OCI-LY7 (cell line): ENCODE measurements at regions not wholly inside any gene's neighbourhood (a gene's known extent, or its start where the extent isn't known, plus 50 kb on each side); places are given as distances from the start of the nearest gene placed in this dataset.
A peak's percentile ranks its signal among the peaks of the same experiment; 100 is the strongest.

Source experiments
- BruUV-seq: library from RNA; stranded (reverse); fragments of 400-500 nt; replicated peaks from 2 replicates; lab custom pipeline; 2021; lab: Mats Ljungman, UMichigan
- CTCF ChIA-PET: fragments of 300-600 bp; sonication (Branson Sonifier 250); formaldehyde crosslinking; loops from one replicate; lab custom pipeline; 2022; ENCODE audit warnings: antibody characterized with exemption; ENCODE audit not compliant: unreplicated experiment; lab: Charles Lee
- POLR2A ChIA-PET: fragments of 300-600 bp; sonication (Branson Sonifier 250); formaldehyde crosslinking; loops from one replicate; lab custom pipeline; 2022; ENCODE audit warnings: antibody characterized with exemption; lab: Charles Lee
- DNase-seq: peaks from one replicate; pipeline ENCODE4 v3.0.0-alpha.2; 2015; ENCODE audit warnings: low spot score
- H2AFZ ChIP-seq: fragments of 200-600 bp; sonication (generic), shearing (Covaris generic); 2 replicates; pipeline ENCODE4 v1.6.1; 2014; ENCODE audit warnings: mild to moderate bottlenecking, antibody characterized with exemption, low read length, moderate library complexity
- H3K27ac ChIP-seq: fragments of 200-600 bp; sonication (generic); 2 replicates; pipeline ENCODE4 v1.5.1; 2014; ENCODE audit warnings: mixed run types, low read depth, mild to moderate bottlenecking, moderate library complexity, low read length, inconsistent platforms; ENCODE audit not compliant: poor library complexity, severe bottlenecking
- H3K36me3 ChIP-seq: fragments of 200-600 bp; sonication (generic); 2 replicates; pipeline ENCODE4 v1.6.1; 2014; ENCODE audit warnings: mild to moderate bottlenecking, antibody characterized with exemption, low read length, moderate library complexity, mixed read lengths; ENCODE audit not compliant: insufficient read depth
- H3K4me1 ChIP-seq: fragments of 200-600 bp; sonication (generic); 2 replicates; pipeline ENCODE4 v1.5.1; 2014; ENCODE audit warnings: mild to moderate bottlenecking, low read length; ENCODE audit not compliant: insufficient read depth, poor library complexity, severe bottlenecking
- H3K4me2 ChIP-seq: fragments of 200-600 bp; sonication (generic); 2 replicates; pipeline ENCODE4 v1.6.1; 2014; ENCODE audit warnings: mild to moderate bottlenecking, low read length
- H3K4me3 ChIP-seq: fragments of 200-600 bp; sonication (generic); 2 replicates; pipeline ENCODE4 v1.5.1; 2014; ENCODE audit warnings: mild to moderate bottlenecking, low read depth, low read length; ENCODE audit not compliant: poor library complexity, severe bottlenecking
- H3K79me2 ChIP-seq: fragments of 200-600 bp; sonication (generic); 2 replicates; pipeline ENCODE4 v1.6.1; 2016; ENCODE audit warnings: low read depth, mild to moderate bottlenecking, low read length, moderate library complexity, mixed read lengths; ENCODE audit not compliant: insufficient read depth
- H3K9me2 ChIP-seq: fragments of 200-600 bp; sonication (generic); 2 replicates; pipeline ENCODE4 v1.6.1; 2016; ENCODE audit warnings: mild to moderate bottlenecking, low read length, mixed read lengths; ENCODE audit not compliant: insufficient read depth
- H3K9me3 ChIP-seq: fragments of 200-600 bp; sonication (generic); 2 replicates; pipeline ENCODE4 v1.6.1; 2014; ENCODE audit warnings: mild to moderate bottlenecking, mixed run types, low read length, mixed read lengths
- H4K20me1 ChIP-seq: fragments of 200-600 bp; sonication (generic); 2 replicates; pipeline ENCODE4 v1.6.1; 2014; ENCODE audit warnings: mild to moderate bottlenecking, antibody characterized with exemption, low read length, moderate library complexity, mixed read lengths; ENCODE audit not compliant: insufficient read depth
- CTCF ChIP-seq: fragments of 200-600 bp; sonication (generic); conservative IDR thresholded peaks from 2 replicates; pipeline ENCODE4 v1.5.1; 2014; ENCODE audit warnings: mild to moderate bottlenecking, antibody characterized with exemption, low read length, moderate library complexity, mixed read lengths
- EZH2phosphoT487 ChIP-seq: fragments of 200-600 bp; sonication (generic); IDR thresholded peaks from 2 replicates; pipeline ENCODE4 v1.6.1; 2018; ENCODE audit warnings: low read depth, borderline replicate concordance, mild to moderate bottlenecking, mixed run types, antibody characterized with exemption, low read length, moderate library complexity, mixed read lengths
- intact Hi-C: fragments of 100-400 bp; cut with micrococcal nuclease; formaldehyde crosslinking; loops from one replicate; pipeline ENCODE4 v1.10.0; 2022; ENCODE audit not compliant: unreplicated experiment

- no TSS peak for BruUV-seq
- no peak overlapping the region for H3K4me3 ChIP-seq
- H3K4me2 ChIP-seq: no peak overlapping the region
- H3K36me3 ChIP-seq: no peaks in the 10 kb centered on the region
- no peak overlapping the region for H2AFZ ChIP-seq
- ChIA-PET CTCF (interaction anchor here (0.5 kb wide), 1 partner anchor 265 kb away, joined by 7 read pairs; no protein-coding TSS in a partner anchor), POLR2A (no interaction called here)
- H3K9me2 ChIP-seq: no peaks in the 10 kb centered on the region
- no peaks in the 10 kb centered on the region for H4K20me1 ChIP-seq
- no peak overlapping the region for H3K27ac ChIP-seq
- no peaks in the 10 kb centered on the region for H3K4me1 ChIP-seq
- intact Hi-C loops: loop anchor here (1.0 to 10.0 kb wide), 2 partner anchors 536 to 1020 kb away; no protein-coding TSS in a partner anchor
- peak; percentile 60 for DNase-seq
- no peaks in the 10 kb centered on the region for H3K79me2 ChIP-seq
- no peak for TF ChIP-seq EZH2phosphoT487
- TF ChIP-seq CTCF: peak; percentile 83
- no peaks in the 10 kb centered on the region for H3K9me3 ChIP-seq
Measured at GRCh38 chr4:19224820-19225219, 1026.9 kb upstream of the SLIT2 start.

GRCh38 chr4:19216476-19216875 lies 1035.2 kb upstream of the SLIT2 start:
- H3K9me2 ChIP-seq: 0 out of 2 replicates have a peak, but pooled peaks cover 4% of the 10 kb centered on the region
- no peaks in the 10 kb centered on the region for H3K79me2 ChIP-seq
- no peaks in the 10 kb centered on the region for H3K4me1 ChIP-seq
- no peak overlapping the region for H3K4me2 ChIP-seq
- H4K20me1 ChIP-seq: no peaks in the 10 kb centered on the region
- no peak overlapping the region for H3K27ac ChIP-seq
- H3K9me3 ChIP-seq: no peaks in the 10 kb centered on the region
- CTCF ChIA-PET: no interaction called here
- H3K4me3 ChIP-seq: no peak overlapping the region
- POLR2A ChIA-PET: interaction anchor here (0.9 kb wide), 1 partner anchor 465 kb away, joined by 3 read pairs; no protein-coding TSS in a partner anchor
- intact Hi-C loops: no loop called here
- TF ChIP-seq CTCF (no peak), EZH2phosphoT487 (no peak)
- H2AFZ ChIP-seq: peak overlapping the region; percentile 41; the same call in 1 of the 2 replicates
- no peaks in the 10 kb centered on the region for H3K36me3 ChIP-seq
- DNase-seq: no peak
- BruUV-seq: no TSS peak

GRCh38 chr4:19214591-19215186 lies 1037.0 kb upstream of the SLIT2 start:
- no peaks in the 10 kb centered on the region for H4K20me1 ChIP-seq
- DNase-seq: no peak
- no TSS peak for BruUV-seq
- peaks cover 5% of the 10 kb centered on the region; the same call in 1 of the 2 replicates for H3K9me3 ChIP-seq
- H3K4me3 ChIP-seq: no peak overlapping the region
- 0 out of 2 replicates have a peak, but pooled peaks cover 4% of the 10 kb centered on the region for H3K9me2 ChIP-seq
- ChIA-PET CTCF (no interaction called here), POLR2A (interaction anchor here (0.7 kb wide), 1 partner anchor 476 kb away, joined by 3 read pairs; no protein-coding TSS in a partner anchor)
- no peak overlapping the region for H3K27ac ChIP-seq
- no peaks in the 10 kb centered on the region for H3K4me1 ChIP-seq
- intact Hi-C loops: no loop called here
- 0 out of 2 replicates have a peak overlapping the region, but pooled peaks have one; percentile 22 for H2AFZ ChIP-seq
- H3K79me2 ChIP-seq: no peaks in the 10 kb centered on the region
- H3K4me2 ChIP-seq: no peak overlapping the region
- H3K36me3 ChIP-seq: no peaks in the 10 kb centered on the region
- TF ChIP-seq CTCF: no peak
- TF ChIP-seq EZH2phosphoT487: no peak
